GM10266 (cell line): ENCODE measurements at regions not wholly inside any gene's neighbourhood (a gene's known extent, or its start where the extent isn't known, plus 50 kb on each side); places are given as distances from the start of the nearest gene placed in this dataset.

Source experiments
- DNase-seq: peaks from one replicate; pipeline ENCODE4 v3.0.0; 2012; ENCODE audit errors: extremely low spot score
- CTCF ChIP-seq: IDR thresholded peaks from 2 replicates; pipeline ENCODE4 v1.5.1; 2012; ENCODE audit warnings: mild to moderate bottlenecking, low read depth; ENCODE audit not compliant: control insufficient read depth, insufficient read depth; ENCODE audit errors: missing control alignments

DNA sequence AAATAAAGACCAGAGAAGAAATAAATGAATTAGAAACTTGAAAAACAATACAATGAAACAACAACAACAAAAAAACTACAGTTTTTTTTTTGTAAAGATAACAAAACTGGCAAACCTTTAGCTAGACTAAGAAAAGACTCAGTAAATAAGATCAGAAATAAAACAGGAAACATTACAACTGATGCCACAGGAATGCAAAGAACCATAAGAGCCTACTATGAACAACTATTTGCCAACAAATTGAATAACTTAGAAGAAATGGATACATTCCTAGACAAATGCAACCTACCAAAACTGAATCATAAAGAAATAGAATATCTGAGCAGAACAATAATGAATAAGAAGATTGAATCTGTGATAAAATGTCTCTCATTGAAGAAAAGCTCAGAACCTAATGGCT is 742.0 kb downstream of the ADGRL2 start:
- no peak for DNase-seq

DNA sequence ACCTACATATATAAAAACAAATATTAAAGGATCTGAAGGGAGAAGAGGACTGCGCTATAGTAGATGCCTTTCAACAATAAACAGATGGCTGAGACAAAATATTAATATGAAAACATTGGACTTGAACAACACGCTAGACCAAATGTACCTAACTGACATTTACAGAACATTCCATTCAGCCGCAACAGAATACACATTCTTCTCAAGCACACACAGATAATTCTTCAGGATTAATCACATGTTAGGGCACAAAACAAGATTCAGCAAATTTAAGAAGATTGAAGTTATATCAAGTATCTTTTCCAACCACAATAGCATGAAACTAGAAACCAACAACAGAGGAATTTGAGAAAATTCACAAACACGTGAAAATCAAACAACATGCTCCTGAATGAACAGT is 741.4 kb downstream of the ADGRL2 start:
- no peak for TF ChIP-seq CTCF
- no peak for DNase-seq

More for the DNA sequence above, 742.0 kb downstream of the ADGRL2 start:
- TF ChIP-seq CTCF = no peak

DNA sequence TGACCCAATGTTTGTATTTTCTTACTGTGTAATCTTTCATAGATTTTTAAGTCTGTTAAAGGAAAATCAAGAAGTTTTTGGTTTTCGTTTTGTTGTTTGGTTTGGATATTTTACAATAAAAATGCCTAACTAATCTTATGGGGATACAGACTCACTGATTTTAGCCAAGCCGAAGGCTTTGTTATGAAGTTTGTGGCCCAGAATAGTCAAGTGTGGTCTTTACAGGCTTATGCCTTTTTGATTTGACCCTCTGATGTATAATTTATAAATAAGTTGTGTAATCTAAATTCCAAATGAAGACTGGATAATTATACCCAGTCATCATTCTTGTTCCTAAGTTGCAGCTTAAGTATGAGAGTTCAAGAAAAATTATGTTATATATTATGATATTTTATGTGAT is 739.3 kb downstream of the ADGRL2 start:
- DNase-seq = no peak
- TF ChIP-seq CTCF = no peak

DNA sequence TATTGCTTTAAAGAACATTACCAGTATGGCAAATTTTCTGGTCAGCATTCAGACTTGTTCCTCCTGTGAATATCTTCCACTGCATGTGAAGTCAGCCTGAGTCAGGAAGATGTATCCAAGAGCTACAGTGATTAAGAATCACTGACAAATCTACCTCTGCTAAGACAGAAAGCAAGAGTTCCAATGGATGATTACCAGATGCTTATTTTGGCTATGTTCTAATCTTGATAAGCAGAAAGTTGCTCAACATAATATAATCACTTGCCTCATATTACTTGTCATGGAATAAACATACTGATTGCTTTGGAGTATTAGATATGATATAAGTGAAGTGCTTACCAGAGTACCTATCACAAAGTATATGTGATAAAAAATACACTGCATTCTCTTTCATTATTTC is 738.1 kb downstream of the ADGRL2 start:
- DNase-seq = no peak
- no peak for TF ChIP-seq CTCF

DNA sequence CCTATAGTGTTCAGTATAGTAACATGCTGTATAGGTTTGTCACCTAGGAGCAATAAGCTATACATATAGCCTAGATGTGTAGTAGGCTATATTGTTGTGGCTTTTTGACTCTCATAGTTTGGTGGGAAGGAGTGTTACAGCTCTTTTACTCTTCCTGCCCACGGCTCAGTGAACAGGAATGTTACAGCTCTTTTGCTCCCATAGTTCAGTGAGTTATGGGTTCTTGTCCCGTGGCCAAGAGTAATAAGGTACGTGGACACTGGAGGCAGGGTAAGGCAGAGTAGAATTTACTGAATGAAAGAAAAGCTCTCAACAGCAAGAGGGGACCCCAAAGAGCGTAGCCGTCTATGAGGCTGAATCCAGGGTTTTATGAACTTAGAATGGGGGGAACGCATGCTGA is 734.3 kb downstream of the ADGRL2 start:
- no peak for DNase-seq
- TF ChIP-seq CTCF = no peak

DNA sequence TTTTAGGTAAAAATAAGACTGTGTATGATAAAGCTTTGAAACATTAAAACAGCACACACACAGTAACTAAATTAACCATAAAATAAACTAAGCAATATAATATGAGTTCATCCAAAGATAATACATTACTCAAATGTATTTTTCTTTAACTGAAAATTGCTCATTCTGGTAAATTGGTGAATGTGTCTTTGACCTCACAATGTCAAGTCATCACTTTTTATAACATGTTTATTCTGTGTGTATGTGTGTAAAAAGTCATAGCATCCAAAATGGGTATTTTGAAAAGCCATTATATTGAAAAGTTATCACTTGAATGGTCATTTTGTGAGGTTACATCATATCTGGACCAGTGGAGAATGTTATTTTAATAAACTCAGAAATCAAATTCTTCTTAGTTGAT is 724.6 kb downstream of the ADGRL2 start:
- TF ChIP-seq CTCF = no peak
- DNase-seq = no peak

- DNase-seq = no peak
- no peak for TF ChIP-seq CTCF
Observed at GRCh38 chr1:82520611-82521010, 719.9 kb downstream of the ADGRL2 start.
